GM12865 (cell line): ENCODE measurements at regions not wholly inside any gene's neighbourhood (a gene's known extent, or its start where the extent isn't known, plus 50 kb on each side); places are given as distances from the start of the nearest gene placed in this dataset.

ENCODE experiments used
- DNase-seq: peaks from one replicate; pipeline ENCODE4 v3.0.0; 2010; ENCODE audit warnings: low read depth
- H3K4me3 ChIP-seq: 2 replicates; pipeline ENCODE4 v1.5.1; 2011; ENCODE audit warnings: mild to moderate bottlenecking, low read depth, low read length, control low read depth
- CTCF ChIP-seq: IDR thresholded peaks from 2 replicates; pipeline ENCODE4 v1.5.1; 2011; ENCODE audit warnings: low read length, control low read depth, low read depth, inconsistent platforms; ENCODE audit not compliant: insufficient read depth; ENCODE audit errors: missing control alignments

DNA sequence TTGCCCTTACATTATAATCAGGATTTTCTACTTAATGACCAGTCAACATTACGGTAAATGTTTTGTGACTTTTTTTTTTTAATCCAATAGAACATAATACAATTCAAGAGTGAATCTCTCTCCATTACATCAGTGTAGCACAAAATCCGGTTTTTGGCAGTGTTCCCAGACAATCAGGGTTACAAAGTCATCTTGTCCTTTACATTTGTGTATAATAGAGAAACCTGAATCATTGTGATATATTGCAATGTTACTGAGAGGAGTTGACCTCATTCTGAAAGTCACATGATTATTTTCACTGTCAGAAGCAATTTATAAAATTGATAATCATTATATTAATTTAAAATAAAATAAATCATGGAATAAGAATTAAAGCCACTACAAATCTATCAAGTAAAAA is 1346.0 kb upstream of the SPRY2 start:
- TF ChIP-seq CTCF = no peak
- no peak for DNase-seq
- no peak overlapping the region for H3K4me3 ChIP-seq

DNA sequence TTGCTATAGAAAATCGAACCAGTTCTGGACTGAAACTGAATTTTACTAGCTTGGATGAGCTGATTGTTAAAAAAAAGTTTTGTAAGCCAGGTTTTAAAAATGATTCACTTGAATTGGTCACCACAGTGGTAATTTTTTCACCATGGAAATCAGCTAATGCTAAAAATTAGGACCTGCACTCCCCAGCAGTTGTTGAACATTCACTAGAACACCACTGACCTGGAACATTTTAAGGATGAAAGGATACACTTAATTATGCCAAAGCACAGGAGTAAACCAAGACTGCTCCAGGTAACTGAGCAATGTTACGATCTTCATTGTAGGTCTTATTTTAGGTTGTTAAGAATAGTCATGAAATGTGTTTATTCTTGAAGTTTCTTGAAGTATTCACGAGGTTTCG is 1342.6 kb upstream of the SPRY2 start:
- no peak for DNase-seq
- no peak overlapping the region for H3K4me3 ChIP-seq
- no peak for TF ChIP-seq CTCF

- no peak for TF ChIP-seq CTCF
- H3K4me3 ChIP-seq = no peak overlapping the region
- no peak for DNase-seq
Observed at GRCh38 chr13:81682081-81682630, 1341.2 kb upstream of the SPRY2 start.

- no peak overlapping the region for H3K4me3 ChIP-seq
- TF ChIP-seq CTCF = no peak
- no peak for DNase-seq
Observed at GRCh38 chr13:81677857-81678256, 1336.9 kb upstream of the SPRY2 start.

DNA sequence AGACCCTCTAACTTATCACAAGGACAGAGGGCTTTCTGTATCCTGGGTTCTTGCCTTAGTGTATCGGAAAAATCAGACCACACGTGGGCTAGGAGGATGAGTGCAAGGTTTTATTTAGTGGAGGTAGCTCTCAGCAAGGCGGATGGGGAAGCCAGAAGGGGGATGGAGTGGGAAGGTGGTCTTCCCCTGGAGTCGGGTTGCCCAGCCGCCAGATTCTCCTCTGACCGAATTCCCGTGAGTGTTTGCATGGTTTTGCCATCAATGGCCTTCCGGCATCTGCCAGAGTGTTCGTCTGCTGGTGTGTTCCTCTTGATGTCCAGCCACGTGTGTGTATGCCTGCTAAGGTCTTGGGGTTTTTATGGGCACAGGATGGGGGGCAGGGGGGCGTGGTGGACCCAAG is 1335.1 kb upstream of the SPRY2 start:
- no peak for DNase-seq
- no peak overlapping the region for H3K4me3 ChIP-seq
- no peak for TF ChIP-seq CTCF

DNA sequence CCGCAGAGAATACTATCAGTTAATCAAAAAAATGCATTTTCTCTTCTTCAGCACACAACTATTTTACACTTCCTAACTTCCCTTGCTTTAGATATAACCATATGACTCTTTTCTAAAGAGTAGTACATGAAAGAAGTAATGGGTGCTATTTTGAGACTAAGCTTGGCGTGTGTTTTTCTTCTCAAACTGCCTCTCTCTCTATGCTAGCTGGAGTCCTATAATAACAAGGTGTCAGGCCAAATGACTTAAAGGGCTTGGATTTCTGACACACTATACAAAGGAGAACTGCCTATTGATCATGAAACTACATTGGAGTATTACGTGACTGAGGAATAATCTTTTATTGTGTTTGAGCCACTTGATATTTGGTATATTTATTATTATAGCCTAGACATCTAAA is 1330.1 kb upstream of the SPRY2 start:
- TF ChIP-seq CTCF = no peak
- no peak overlapping the region for H3K4me3 ChIP-seq
- no peak for DNase-seq

DNA sequence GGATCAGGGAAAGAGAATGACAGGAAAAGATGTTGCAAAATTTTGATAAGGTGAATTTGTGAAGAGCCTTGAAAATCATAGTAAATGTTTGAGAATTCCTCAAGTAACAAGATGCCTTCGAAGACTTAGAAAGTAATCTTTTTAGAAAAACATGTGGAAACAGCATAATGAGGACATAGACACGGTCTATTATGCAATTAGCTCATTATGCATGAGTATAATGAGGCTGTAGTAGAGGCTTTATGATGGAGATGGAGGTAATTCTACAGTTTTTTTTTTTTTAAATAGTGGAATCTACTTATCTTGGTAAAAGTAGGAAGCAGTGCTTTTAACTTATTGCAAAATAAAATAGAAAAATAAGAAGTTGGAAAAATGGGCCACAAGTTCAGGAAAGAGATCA is 1329.1 kb upstream of the SPRY2 start:
- TF ChIP-seq CTCF = no peak
- H3K4me3 ChIP-seq = no peak overlapping the region
- DNase-seq = no peak
